CD4-positive, alpha-beta memory T cell (primary cell): ENCODE measurements at regions not wholly inside any gene's neighbourhood (a gene's known extent, or its start where the extent isn't known, plus 50 kb on each side); places are given as distances from the start of the nearest gene placed in this dataset.

Experiments
- CTCF ChIA-PET: fragments of 350-600 bp; sonication (Branson Sonifier 250); formaldehyde crosslinking; loops from one replicate; lab custom pipeline; 2021; ENCODE audit warnings: inconsistent platforms; ENCODE audit not compliant: partially characterized antibody; lab: Charles Lee
- POLR2A ChIA-PET: fragments of 350-600 bp; sonication (Branson Sonifier 250); formaldehyde crosslinking; loops from one replicate; lab custom pipeline; 2021; ENCODE audit not compliant: partially characterized antibody; lab: Charles Lee
- DNase-seq, 5 donors: peaks; one replicate each; pipeline versions ENCODE4 v3.0.0 to v3.0.0-alpha.2; 2020 to 2022; ENCODE audit warnings: mixed read lengths in 1 of 5
- H3K27ac ChIP-seq: one replicate; pipeline ENCODE4 v1.7.0; 2013; ENCODE audit warnings: low read depth, low read length
- H3K27me3 ChIP-seq: 2 replicates; pipeline ENCODE4 v1.7.0; 2013; ENCODE audit warnings: mild to moderate bottlenecking, low read length, moderate library complexity; ENCODE audit not compliant: insufficient read depth
- H3K36me3 ChIP-seq: 2 replicates; pipeline ENCODE4 v1.7.0; 2013; ENCODE audit warnings: mild to moderate bottlenecking, low read length, moderate library complexity; ENCODE audit not compliant: insufficient read depth
- H3K4me1 ChIP-seq: 2 replicates; pipeline ENCODE4 v1.7.0; 2013; ENCODE audit warnings: mild to moderate bottlenecking, low read length, moderate library complexity; ENCODE audit not compliant: insufficient read depth
- H3K4me3 ChIP-seq, 2 donors: one replicate each; pipeline ENCODE4 v1.7.0; 2013; ENCODE audit warnings: low read length in 2 of 2, mild to moderate bottlenecking in 1 of 2
- H3K9me3 ChIP-seq, 2 donors: one replicate each; pipeline ENCODE4 v1.7.0; 2013; ENCODE audit warnings: low read length in 2 of 2, control low read depth in 1 of 2; ENCODE audit not compliant: control insufficient read depth in 1 of 2
- H3K27ac Mint-ChIP-seq, 7 donors: one replicate each; pipeline ENCODE4 v1.8.0; 2020 to 2021; ENCODE audit warnings: mixed read lengths in 7 of 7, mild to moderate bottlenecking in 6 of 7, inconsistent platforms in 3 of 7, moderate library complexity in 3 of 7
- H3K27me3 Mint-ChIP-seq, 2 donors: one replicate each; pipeline ENCODE4 v1.8.0; 2020 to 2021; ENCODE audit warnings: mixed read lengths in 2 of 2
- H3K36me3 Mint-ChIP-seq, 2 donors: one replicate each; pipeline ENCODE4 v1.8.0; 2020 to 2021; ENCODE audit warnings: mixed read lengths in 2 of 2, inconsistent platforms in 1 of 2, mild to moderate bottlenecking in 1 of 2
- H3K4me1 Mint-ChIP-seq, 4 donors: one replicate each; pipeline ENCODE4 v1.8.0; 2020 to 2021; ENCODE audit warnings: mixed read lengths in 4 of 4, mild to moderate bottlenecking in 1 of 4
- H3K4me3 Mint-ChIP-seq, 8 donors: one replicate each; pipeline ENCODE4 v1.8.0; 2020 to 2021; ENCODE audit warnings: mixed read lengths in 8 of 8, mild to moderate bottlenecking in 7 of 8, moderate library complexity in 6 of 8, inconsistent platforms in 3 of 8
- H3K9me3 Mint-ChIP-seq, 8 donors: one replicate each; pipeline ENCODE4 v1.8.0; 2020 to 2021; ENCODE audit warnings: mixed read lengths in 8 of 8, mild to moderate bottlenecking in 5 of 8, inconsistent platforms in 3 of 8, moderate library complexity in 1 of 8
- intact Hi-C: fragments of 100-400 bp; cut with micrococcal nuclease; formaldehyde crosslinking; loops from one replicate; pipeline ENCODE4 v1.15.1; 2023

- H3K36me3 ChIP-seq = no peaks in the 10 kb centered on the region
- H3K27ac Mint-ChIP-seq = no peak overlapping the region
- no peaks in the 10 kb centered on the region for H3K9me3 ChIP-seq
- ChIA-PET CTCF (no interaction called here), POLR2A (no interaction called here)
- H3K9me3 Mint-ChIP-seq = no peaks in the 10 kb centered on the region
- DNase-seq = no peak
- H3K27me3 ChIP-seq = no peaks in the 10 kb centered on the region
- no peak overlapping the region for H3K4me3 Mint-ChIP-seq
- no peaks in the 10 kb centered on the region for H3K4me1 ChIP-seq
- intact Hi-C loops = no loop called here
- H3K4me1 Mint-ChIP-seq = peaks cover 0 to 3% (median 0%) of the 10 kb centered on the region in 4 donors
- H3K36me3 Mint-ChIP-seq = no peaks in the 10 kb centered on the region
- H3K27me3 Mint-ChIP-seq = no peaks in the 10 kb centered on the region
- H3K27ac ChIP-seq = no peak overlapping the region
- no peak overlapping the region for H3K4me3 ChIP-seq
Measured at GRCh38 chr3:188091746-188092145, 62.2 kb upstream of the LPP start.

GRCh38 chr3:188092648-188093047 lies 61.3 kb upstream of the LPP start:
- Mint-ChIP-seq H3K4me1 (peaks cover 0 to 3% (median 0%) of the 10 kb centered on the region in 4 donors), H3K27ac (no peak overlapping the region), H3K27me3 (no peaks in the 10 kb centered on the region), H3K9me3 (no peaks in the 10 kb centered on the region), H3K36me3 (no peaks in the 10 kb centered on the region), H3K4me3 (no peak overlapping the region)
- Histone ChIP-seq H3K36me3 (no peaks in the 10 kb centered on the region), H3K27me3 (no peaks in the 10 kb centered on the region), H3K27ac (no peak overlapping the region), H3K4me1 (no peaks in the 10 kb centered on the region), H3K9me3 (no peaks in the 10 kb centered on the region), H3K4me3 (no peak overlapping the region)
- POLR2A ChIA-PET = no interaction called here
- intact Hi-C loops = no loop called here
- no peak for DNase-seq
- CTCF ChIA-PET = no interaction called here

- ChIA-PET POLR2A (no interaction called here), CTCF (no interaction called here)
- intact Hi-C loops = no loop called here
- no peaks in the 10 kb centered on the region for H3K27me3 ChIP-seq
- Mint-ChIP-seq H3K4me3 (no peak overlapping the region), H3K27me3 (no peaks in the 10 kb centered on the region), H3K27ac (no peak overlapping the region), H3K36me3 (no peaks in the 10 kb centered on the region), H3K9me3 (no peaks in the 10 kb centered on the region), H3K4me1 (no peaks in the 10 kb centered on the region)
- H3K4me1 ChIP-seq = no peaks in the 10 kb centered on the region
- no peaks in the 10 kb centered on the region for H3K36me3 ChIP-seq
- no peak for DNase-seq
- no peak overlapping the region for H3K27ac ChIP-seq
- no peak overlapping the region for H3K4me3 ChIP-seq
- no peaks in the 10 kb centered on the region for H3K9me3 ChIP-seq
Measured at GRCh38 chr3:188095431-188095830, 58.5 kb upstream of the LPP start.

- Mint-ChIP-seq H3K36me3 (no peaks in the 10 kb centered on the region), H3K9me3 (no peaks in the 10 kb centered on the region), H3K4me3 (no peak overlapping the region), H3K4me1 (no peaks in the 10 kb centered on the region), H3K27ac (no peak overlapping the region), H3K27me3 (no peaks in the 10 kb centered on the region)
- Histone ChIP-seq H3K4me3 (no peak overlapping the region), H3K27ac (no peak overlapping the region), H3K4me1 (no peaks in the 10 kb centered on the region), H3K27me3 (no peaks in the 10 kb centered on the region), H3K9me3 (no peaks in the 10 kb centered on the region), H3K36me3 (no peaks in the 10 kb centered on the region)
- intact Hi-C loops = no loop called here
- ChIA-PET CTCF (no interaction called here), POLR2A (no interaction called here)
- no peak for DNase-seq
Measured at GRCh38 chr3:188097791-188098190, 56.2 kb upstream of the LPP start.

- no peaks in the 10 kb centered on the region for H3K27me3 ChIP-seq
- H3K4me3 ChIP-seq = no peak overlapping the region
- no peak overlapping the region for H3K27ac ChIP-seq
- Mint-ChIP-seq H3K27me3 (no peaks in the 10 kb centered on the region), H3K9me3 (no peaks in the 10 kb centered on the region), H3K27ac (no peak overlapping the region), H3K4me3 (no peak overlapping the region), H3K4me1 (no peaks in the 10 kb centered on the region), H3K36me3 (no peaks in the 10 kb centered on the region)
- H3K4me1 ChIP-seq = no peaks in the 10 kb centered on the region
- ChIA-PET CTCF (interaction anchor here (2.5 kb wide), 1 partner anchor 359 kb away, joined by 7 read pairs; no protein-coding TSS in a partner anchor), POLR2A (no interaction called here)
- no peaks in the 10 kb centered on the region for H3K9me3 ChIP-seq
- intact Hi-C loops = no loop called here
- no peak for DNase-seq
- H3K36me3 ChIP-seq = no peaks in the 10 kb centered on the region
Measured at GRCh38 chr3:188099907-188100306, 54.0 kb upstream of the LPP start.

- no peaks in the 10 kb centered on the region for H3K36me3 Mint-ChIP-seq
Measured at GRCh38 chr3:188102861-188103547, 51.0 kb upstream of the LPP start.

GRCh38 chr3:188104050-188104449 lies 49.9 kb upstream of the LPP start:
- CTCF ChIA-PET = interaction anchor here (1.4 kb wide), 1 partner anchor 9 kb away, joined by 3 read pairs; no protein-coding TSS in a partner anchor
- H3K4me3 ChIP-seq = no peak overlapping the region
- H3K4me1 Mint-ChIP-seq = peaks cover 0 to 5% (median 4%) of the 10 kb centered on the region in 4 donors
- H3K27ac ChIP-seq = no peak overlapping the region
- no peaks in the 10 kb centered on the region for H3K27me3 Mint-ChIP-seq
- no peak for DNase-seq
- H3K9me3 Mint-ChIP-seq = no peaks in the 10 kb centered on the region
- no peak overlapping the region for H3K27ac Mint-ChIP-seq
- no peaks in the 10 kb centered on the region for H3K36me3 Mint-ChIP-seq
- no peaks in the 10 kb centered on the region for H3K9me3 ChIP-seq
- intact Hi-C loops = no loop called here
- no peak overlapping the region for H3K4me3 Mint-ChIP-seq
- H3K36me3 ChIP-seq = no peaks in the 10 kb centered on the region
- no peaks in the 10 kb centered on the region for H3K27me3 ChIP-seq
- H3K4me1 ChIP-seq = no peaks in the 10 kb centered on the region
- POLR2A ChIA-PET = no interaction called here

More at GRCh38 chr3:188102861-188103547, 51.0 kb upstream of the LPP start:
- Histone ChIP-seq H3K27me3 (no peaks in the 10 kb centered on the region), H3K4me3 (no peak overlapping the region), H3K9me3 (no peaks in the 10 kb centered on the region), H3K36me3 (no peaks in the 10 kb centered on the region), H3K27ac (no peak overlapping the region), H3K4me1 (no peaks in the 10 kb centered on the region)
- CTCF ChIA-PET = interaction anchor here (1.4 kb wide), 1 partner anchor 10 kb away, joined by 3 read pairs; no protein-coding TSS in a partner anchor
- no peak overlapping the region for H3K27ac Mint-ChIP-seq
- no peak for DNase-seq
- no peak overlapping the region for H3K4me3 Mint-ChIP-seq
- intact Hi-C loops = no loop called here
- no peaks in the 10 kb centered on the region for H3K4me1 Mint-ChIP-seq
- H3K27me3 Mint-ChIP-seq = no peaks in the 10 kb centered on the region
- POLR2A ChIA-PET = no interaction called here
- H3K9me3 Mint-ChIP-seq = no peaks in the 10 kb centered on the region
